ENCODE measurements at regions not wholly inside any gene's neighbourhood (a gene's known extent, or its start where the extent isn't known, plus 50 kb on each side); places are given as distances from the start of the nearest gene placed in this dataset.

DNA sequence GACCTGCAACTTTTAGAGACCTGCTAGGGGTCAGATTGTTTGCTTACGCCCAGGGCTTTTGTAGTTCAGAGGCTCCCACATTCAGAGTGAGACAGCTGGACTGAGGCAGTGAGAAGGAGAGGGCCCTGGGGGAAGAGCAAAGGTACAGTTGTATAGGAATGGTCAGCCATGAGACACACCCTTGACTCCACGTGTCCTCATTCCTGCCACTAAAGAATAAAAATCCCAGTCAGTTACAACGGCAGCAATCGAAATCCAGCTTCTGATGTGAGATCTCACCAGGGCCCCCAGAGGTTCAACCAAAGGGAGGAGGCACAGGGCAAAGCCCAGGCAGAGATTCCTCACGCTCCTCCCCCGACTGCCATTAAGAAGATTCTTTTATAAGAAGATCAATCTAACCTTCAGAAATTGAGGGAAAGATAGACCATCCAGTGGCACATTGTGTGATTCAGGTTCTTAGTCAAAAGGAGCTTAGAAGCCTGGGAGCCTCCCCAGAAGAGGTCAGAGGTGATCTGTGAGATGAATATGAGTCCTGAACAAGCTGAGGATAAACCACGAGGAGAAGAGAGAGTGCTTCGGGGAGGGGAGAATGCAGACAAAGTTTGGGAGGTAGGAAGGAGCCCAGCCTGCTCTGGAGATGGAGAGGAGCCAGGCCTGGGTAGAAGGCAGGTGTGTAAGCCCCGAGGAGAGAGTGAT is 317.0 kb downstream of the CYP26B1 start:
- no peaks in the 10 kb centered on the region for H3K27me3 ChIP-seq (ENCODE audit: control insufficient read depth in 1 of 2, insufficient read depth in 2 of 2, low read length in 1 of 2)
- ATAC-seq (ENCODE audit: low FRiP score) (no peak), DNase-seq (no peak)
- intact Hi-C loops (cut with DNase I), result no loop called here
- H3K4me1 ChIP-seq (ENCODE audit: control insufficient read depth in 1 of 2, insufficient read depth in 2 of 2, low read length in 2 of 2), result peaks cover 0 to 4% of the 10 kb centered on the region in 2 donors
- WGBS, 2 donors, result 39 to 41% methylated on average over 9 of the region's 9 CpGs
- H3K4me3 ChIP-seq (ENCODE audit: low read length in 2 of 2), result no peak overlapping the region
- peaks cover 2% of the 10 kb centered on the region for H3K9me3 ChIP-seq (ENCODE audit: control insufficient read depth, low read length)
- H3K36me3 ChIP-seq (ENCODE audit: control insufficient read depth in 1 of 2, insufficient read depth in 2 of 2, low read length in 1 of 2), result no peaks in the 10 kb centered on the region
- H3K27ac ChIP-seq (ENCODE audit: low read depth in 1 of 2, low read length in 2 of 2), result peak overlapping the region; percentile 91 to 97

DNA sequence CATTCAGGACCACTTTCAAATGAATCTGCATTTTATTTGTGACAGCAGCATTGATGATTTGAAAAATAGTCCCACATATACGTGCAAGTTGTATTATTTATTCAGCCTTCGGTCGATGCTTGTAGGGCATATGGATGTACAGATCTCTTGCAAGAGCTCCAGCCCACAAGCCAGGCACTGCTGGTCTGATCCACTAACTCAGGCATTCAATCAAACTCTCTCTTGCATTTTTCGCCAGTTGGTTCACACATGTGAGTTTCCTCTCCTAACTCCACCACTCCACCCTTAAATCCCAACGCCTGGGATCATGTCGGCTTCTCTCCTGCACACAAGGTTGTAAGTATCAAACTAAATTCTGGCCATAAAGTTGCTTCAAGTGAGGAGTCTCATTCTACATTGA is 318.7 kb downstream of the CYP26B1 start:
- H3K36me3 ChIP-seq (ENCODE audit: control insufficient read depth in 1 of 2, insufficient read depth in 2 of 2, low read length in 1 of 2), result no peaks in the 10 kb centered on the region
- WGBS, 2 donors, result 96 to 97% methylated on average over 6 of the region's 6 CpGs

DNA sequence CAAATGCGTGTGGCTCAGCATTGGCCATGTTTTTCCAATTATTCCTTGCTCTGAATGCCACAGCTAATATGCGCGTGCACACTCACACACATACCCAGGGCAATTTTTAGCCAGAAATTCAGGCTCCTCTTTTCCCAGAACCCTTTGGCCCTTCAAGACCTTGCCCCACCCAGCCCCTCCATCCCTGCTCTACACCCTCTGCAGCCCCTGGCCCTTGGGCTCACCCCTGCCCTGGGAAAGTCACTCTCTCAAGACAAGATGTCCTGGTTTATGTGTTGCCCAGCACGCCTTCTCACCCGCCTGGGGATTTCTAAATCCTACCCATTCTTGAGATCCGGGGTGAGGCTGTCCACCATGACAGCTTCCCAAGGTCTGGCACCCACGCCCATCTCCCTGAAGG is 319.7 kb downstream of the CYP26B1 start:
- WGBS, 2 donors, result 95 to 97% methylated on average over 7 of the region's 7 CpGs
- Histone ChIP-seq H3K9me3 (ENCODE audit: control insufficient read depth, low read length) (peaks cover 2% of the 10 kb centered on the region), H3K27ac (ENCODE audit: low read depth in 1 of 2, low read length in 2 of 2) (no peak overlapping the region), H3K27me3 (ENCODE audit: control insufficient read depth in 1 of 2, insufficient read depth in 2 of 2, low read length in 1 of 2) (no peaks in the 10 kb centered on the region), H3K36me3 (ENCODE audit: control insufficient read depth in 1 of 2, insufficient read depth in 2 of 2, low read length in 1 of 2) (no peaks in the 10 kb centered on the region), H3K4me1 (ENCODE audit: control insufficient read depth in 1 of 2, insufficient read depth in 2 of 2, low read length in 2 of 2) (peaks cover 0 to 4% of the 10 kb centered on the region in 2 donors), H3K4me3 (ENCODE audit: low read length in 2 of 2) (no peak overlapping the region)
- ATAC-seq (ENCODE audit: low FRiP score), result no peak
- DNase-seq, result no peak
- intact Hi-C loops (cut with DNase I), result no loop called here

More for the DNA sequence above, 318.7 kb downstream of the CYP26B1 start:
- Histone ChIP-seq H3K27ac (ENCODE audit: low read depth in 1 of 2, low read length in 2 of 2) (no peak overlapping the region), H3K4me1 (ENCODE audit: control insufficient read depth in 1 of 2, insufficient read depth in 2 of 2, low read length in 2 of 2) (peaks cover 0 to 4% of the 10 kb centered on the region in 2 donors), H3K9me3 (ENCODE audit: control insufficient read depth, low read length) (peaks cover 2% of the 10 kb centered on the region), H3K27me3 (ENCODE audit: control insufficient read depth in 1 of 2, insufficient read depth in 2 of 2, low read length in 1 of 2) (no peaks in the 10 kb centered on the region), H3K4me3 (ENCODE audit: low read length in 2 of 2) (no peak overlapping the region)
- ATAC-seq (ENCODE audit: low FRiP score) (no peak), DNase-seq (no peak)
- intact Hi-C loops (cut with DNase I), result no loop called here

DNA sequence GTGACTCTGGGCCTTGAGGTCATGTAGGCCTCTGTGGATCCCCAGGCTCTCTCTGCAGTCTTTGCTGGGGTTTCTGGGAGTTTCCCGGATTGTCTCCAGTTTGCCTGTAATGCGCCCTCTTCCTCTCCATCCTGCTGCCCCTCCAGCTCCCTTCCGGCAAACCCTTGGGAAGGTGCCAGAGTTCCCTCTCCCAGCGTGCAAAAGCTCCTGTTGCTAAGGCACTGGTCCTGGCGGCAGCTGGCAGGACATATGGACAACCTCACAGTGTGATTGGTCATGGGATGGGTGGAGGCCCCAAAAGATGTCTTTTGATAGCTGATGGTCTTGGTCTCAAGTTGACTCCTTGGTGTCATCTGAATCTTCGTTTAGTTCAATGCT is 320.1 kb downstream of the CYP26B1 start:
- H3K4me3 ChIP-seq (ENCODE audit: low read length in 2 of 2), result no peak overlapping the region
- no peaks in the 10 kb centered on the region for H3K9me3 ChIP-seq (ENCODE audit: control insufficient read depth, low read length)
- intact Hi-C loops (cut with DNase I), result no loop called here

DNA sequence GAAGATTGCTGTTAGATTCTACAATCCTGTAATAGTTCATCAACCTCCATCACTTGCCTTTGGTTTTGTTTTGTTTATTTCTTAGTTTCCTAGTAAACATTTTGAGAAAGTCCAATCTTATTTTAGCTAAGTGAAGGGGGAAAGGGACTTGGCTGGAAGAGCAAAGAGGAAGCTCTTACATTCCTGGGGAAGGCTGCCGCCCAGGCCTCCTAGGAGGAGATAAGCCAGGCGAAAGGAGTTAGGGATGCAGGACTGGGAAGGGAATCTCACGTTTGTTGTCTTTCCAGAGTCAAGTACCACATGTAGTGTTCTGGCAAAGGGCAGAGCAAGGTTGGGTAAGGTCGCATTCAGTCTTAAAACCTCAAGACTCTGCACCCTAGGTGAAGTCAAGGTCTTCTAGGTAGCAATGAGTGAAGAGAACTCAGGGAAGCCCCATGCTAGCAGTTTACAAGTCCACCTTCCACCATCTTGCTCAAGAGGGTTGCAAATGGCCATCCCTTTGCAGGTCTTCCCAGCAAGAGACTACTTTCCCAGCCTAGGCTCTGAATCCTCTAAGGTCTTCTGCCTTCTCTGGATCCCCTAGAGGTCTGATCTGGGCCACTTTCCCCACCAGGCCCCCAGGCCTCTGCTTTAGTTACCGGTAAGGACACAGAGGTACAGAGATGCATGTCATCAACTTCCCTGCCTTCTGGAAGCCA is 320.7 kb downstream of the CYP26B1 start:
- Histone ChIP-seq H3K36me3 (ENCODE audit: control insufficient read depth in 1 of 2, insufficient read depth in 2 of 2, low read length in 1 of 2) (no peaks in the 10 kb centered on the region), H3K4me3 (ENCODE audit: low read length in 2 of 2) (no peak overlapping the region), H3K9me3 (ENCODE audit: control insufficient read depth, low read length) (no peaks in the 10 kb centered on the region), H3K27me3 (ENCODE audit: control insufficient read depth in 1 of 2, insufficient read depth in 2 of 2, low read length in 1 of 2) (no peaks in the 10 kb centered on the region), H3K27ac (ENCODE audit: low read depth in 1 of 2, low read length in 2 of 2) (no peak overlapping the region), H3K4me1 (ENCODE audit: control insufficient read depth in 1 of 2, insufficient read depth in 2 of 2, low read length in 2 of 2) (peaks cover 0 to 4% of the 10 kb centered on the region in 2 donors)
- intact Hi-C loops (cut with DNase I), result no loop called here
- WGBS, 2 donors, result 88 to 90% methylated on average over 5 of the region's 5 CpGs
- DNase-seq (no peak), ATAC-seq (ENCODE audit: low FRiP score) (no peak)

More for the DNA sequence above, 320.1 kb downstream of the CYP26B1 start:
- Histone ChIP-seq H3K27ac (ENCODE audit: low read depth in 1 of 2, low read length in 2 of 2) (no peak overlapping the region), H3K36me3 (ENCODE audit: control insufficient read depth in 1 of 2, insufficient read depth in 2 of 2, low read length in 1 of 2) (no peaks in the 10 kb centered on the region), H3K4me1 (ENCODE audit: control insufficient read depth in 1 of 2, insufficient read depth in 2 of 2, low read length in 2 of 2) (peaks cover 0 to 4% of the 10 kb centered on the region in 2 donors), H3K27me3 (ENCODE audit: control insufficient read depth in 1 of 2, insufficient read depth in 2 of 2, low read length in 1 of 2) (no peaks in the 10 kb centered on the region)
- no peak for ATAC-seq (ENCODE audit: low FRiP score)
- WGBS, 2 donors, result 97 to 98% methylated on average over 6 of the region's 6 CpGs
- no peak for DNase-seq

DNA sequence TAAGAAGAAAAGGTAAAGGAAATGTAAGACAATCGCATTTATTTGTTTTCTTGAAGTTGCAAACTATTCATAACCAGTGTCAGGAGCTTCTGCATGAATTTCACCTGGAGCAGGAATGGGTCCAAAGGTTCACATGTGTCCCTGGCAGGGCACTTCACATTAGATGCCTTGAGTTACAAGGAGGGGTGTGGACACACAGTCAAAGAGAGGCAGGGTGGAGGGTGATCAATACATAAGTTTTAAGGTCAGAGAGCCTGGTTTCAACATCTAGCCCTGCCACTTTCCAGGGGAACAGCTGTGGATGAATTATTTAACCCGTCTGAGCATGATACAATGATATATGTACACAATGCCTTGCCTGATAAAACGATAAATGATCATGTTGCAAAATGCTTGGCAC is 321.4 kb downstream of the CYP26B1 start:
- Histone ChIP-seq H3K27me3 (ENCODE audit: control insufficient read depth in 1 of 2, insufficient read depth in 2 of 2, low read length in 1 of 2) (no peaks in the 10 kb centered on the region), H3K9me3 (ENCODE audit: control insufficient read depth, low read length) (no peaks in the 10 kb centered on the region), H3K27ac (ENCODE audit: low read depth in 1 of 2, low read length in 2 of 2) (no peak overlapping the region), H3K4me3 (ENCODE audit: low read length in 2 of 2) (no peak overlapping the region), H3K4me1 (ENCODE audit: control insufficient read depth in 1 of 2, insufficient read depth in 2 of 2, low read length in 2 of 2) (peaks cover 0 to 4% of the 10 kb centered on the region in 2 donors), H3K36me3 (ENCODE audit: control insufficient read depth in 1 of 2, insufficient read depth in 2 of 2, low read length in 1 of 2) (no peaks in the 10 kb centered on the region)
- intact Hi-C loops (cut with DNase I), result no loop called here
- 95% methylated on average over 3 of the region's 3 CpGs for WGBS, 2 donors
- no peak for DNase-seq
- no peak for ATAC-seq (ENCODE audit: low FRiP score)

DNA sequence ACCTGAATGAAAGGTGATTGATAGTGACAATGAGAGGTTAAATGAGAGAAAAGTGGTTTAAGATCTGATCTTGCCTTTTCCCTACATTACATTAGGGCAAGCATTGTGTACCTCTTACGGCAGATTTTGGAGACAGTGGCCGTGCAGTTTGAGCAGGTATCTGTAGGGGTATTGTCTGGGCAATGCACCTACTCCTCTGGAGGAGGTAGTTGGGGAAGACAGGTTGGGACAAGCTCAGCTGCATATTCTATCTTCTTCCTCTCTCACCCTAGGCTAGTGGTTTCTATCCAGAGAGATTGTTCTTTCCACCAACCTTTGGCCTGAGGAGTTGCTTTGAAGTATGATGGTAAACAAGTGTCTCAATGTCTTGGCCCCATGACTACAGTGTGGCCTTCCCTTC is 323.2 kb downstream of the CYP26B1 start:
- no peaks in the 10 kb centered on the region for H3K9me3 ChIP-seq (ENCODE audit: control insufficient read depth, low read length)
- no peak overlapping the region for H3K4me3 ChIP-seq (ENCODE audit: low read length in 2 of 2)
- intact Hi-C loops (cut with DNase I), result no loop called here
- WGBS, 2 donors, result 95 to 97% methylated on average over 2 of the region's 2 CpGs
- no peak for ATAC-seq (ENCODE audit: low FRiP score)
- no peaks in the 10 kb centered on the region for H3K4me1 ChIP-seq (ENCODE audit: control insufficient read depth in 1 of 2, insufficient read depth in 2 of 2, low read length in 2 of 2)
- no peak for DNase-seq
- no peaks in the 10 kb centered on the region for H3K36me3 ChIP-seq (ENCODE audit: control insufficient read depth in 1 of 2, insufficient read depth in 2 of 2, low read length in 1 of 2)
- no peaks in the 10 kb centered on the region for H3K27me3 ChIP-seq (ENCODE audit: control insufficient read depth in 1 of 2, insufficient read depth in 2 of 2, low read length in 1 of 2)
- no peak overlapping the region for H3K27ac ChIP-seq (ENCODE audit: low read depth in 1 of 2, low read length in 2 of 2)

DNA sequence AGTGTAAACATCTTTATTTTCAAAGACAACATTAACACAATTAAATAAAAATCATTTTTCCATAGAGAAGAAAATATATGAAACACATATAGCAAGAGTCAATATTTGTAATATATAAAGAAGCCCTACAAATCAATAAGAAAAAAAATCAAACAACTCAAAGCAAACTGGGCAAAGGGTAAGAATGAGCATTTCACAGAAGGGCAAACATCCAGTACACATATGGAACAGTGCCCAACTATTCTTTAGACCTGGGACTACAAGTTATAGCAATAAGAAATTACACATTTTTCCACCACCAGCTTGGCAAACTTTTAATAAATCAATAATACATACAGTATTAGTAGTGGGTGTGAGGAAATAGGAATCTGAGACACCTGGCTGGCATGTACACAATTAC is 324.1 kb downstream of the CYP26B1 start:
- no peak for ATAC-seq (ENCODE audit: low FRiP score)
- Histone ChIP-seq H3K27ac (ENCODE audit: low read depth in 1 of 2, low read length in 2 of 2) (no peak overlapping the region), H3K36me3 (ENCODE audit: control insufficient read depth in 1 of 2, insufficient read depth in 2 of 2, low read length in 1 of 2) (no peaks in the 10 kb centered on the region), H3K9me3 (ENCODE audit: control insufficient read depth, low read length) (no peaks in the 10 kb centered on the region), H3K4me3 (ENCODE audit: low read length in 2 of 2) (no peak overlapping the region), H3K27me3 (ENCODE audit: control insufficient read depth in 1 of 2, insufficient read depth in 2 of 2, low read length in 1 of 2) (no peaks in the 10 kb centered on the region), H3K4me1 (ENCODE audit: control insufficient read depth in 1 of 2, insufficient read depth in 2 of 2, low read length in 2 of 2) (no peaks in the 10 kb centered on the region)
- intact Hi-C loops (cut with DNase I), result no loop called here
- no peak for DNase-seq

DNA sequence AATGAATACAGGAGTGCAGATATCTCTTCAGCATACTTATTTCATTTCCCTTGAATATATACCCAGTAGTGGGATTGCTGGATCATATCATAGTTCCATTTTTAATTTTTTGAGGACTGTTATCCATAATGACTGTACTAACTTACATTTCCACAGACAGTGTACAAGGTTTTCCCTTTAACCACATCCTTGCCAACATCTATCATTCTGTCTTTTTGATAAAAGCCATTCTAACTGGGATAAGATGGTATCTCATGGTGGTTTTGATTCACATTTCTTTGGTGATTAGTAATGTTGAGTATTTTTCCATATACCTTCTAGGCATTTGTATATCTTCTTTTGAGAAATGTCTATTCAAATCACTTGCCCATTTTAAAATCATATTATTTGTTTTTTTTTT is 325.2 kb downstream of the CYP26B1 start:
- intact Hi-C loops (cut with DNase I), result no loop called here
- H3K4me1 ChIP-seq (ENCODE audit: control insufficient read depth in 1 of 2, insufficient read depth in 2 of 2, low read length in 2 of 2), result no peaks in the 10 kb centered on the region
- no peak overlapping the region for H3K27ac ChIP-seq (ENCODE audit: low read depth in 1 of 2, low read length in 2 of 2)
- no peak for ATAC-seq (ENCODE audit: low FRiP score)
- no peaks in the 10 kb centered on the region for H3K36me3 ChIP-seq (ENCODE audit: control insufficient read depth in 1 of 2, insufficient read depth in 2 of 2, low read length in 1 of 2)
- H3K9me3 ChIP-seq (ENCODE audit: control insufficient read depth, low read length), result no peaks in the 10 kb centered on the region
- no peak for DNase-seq
- no peak overlapping the region for H3K4me3 ChIP-seq (ENCODE audit: low read length in 2 of 2)
- no peaks in the 10 kb centered on the region for H3K27me3 ChIP-seq (ENCODE audit: control insufficient read depth in 1 of 2, insufficient read depth in 2 of 2, low read length in 1 of 2)
